Uterus (tissue), 3 donors: ENCODE measurements at regions not wholly inside any gene's neighbourhood (a gene's known extent, or its start where the extent isn't known, plus 50 kb on each side); places are given as distances from the start of the nearest gene placed in this dataset.

ENCODE experiments used
- DNase-seq, 2 donors: peaks; one replicate each; pipeline ENCODE4 v3.0.0-alpha.2; 2019 to 2020
- H3K27ac ChIP-seq, 2 donors: fragments of 200-600 bp; sonication (generic); 1 replicate in 1 of 2; 2 replicates in 1 of 2; pipeline ENCODE4 v1.5.1; 2016 to 2018
- H3K27me3 ChIP-seq, 2 donors: fragments of 200-600 bp; sonication (generic); one replicate each; pipeline ENCODE4 v1.5.1; 2018 to 2019; ENCODE audit warnings: control low read depth in 1 of 2
- H3K36me3 ChIP-seq, 2 donors: fragments of 200-600 bp; sonication (generic); one replicate each; pipeline ENCODE4 v1.5.1; 2019; ENCODE audit warnings: control low read depth in 1 of 2
- H3K4me1 ChIP-seq, 2 donors: fragments of 200-600 bp; sonication (generic); one replicate each; pipeline ENCODE4 v1.5.1; 2018 to 2019; ENCODE audit warnings: control low read depth in 1 of 2
- H3K4me3 ChIP-seq, 2 donors: fragments of 200-600 bp; sonication (generic); 1 replicate in 1 of 2; 2 replicates in 1 of 2; pipeline ENCODE4 v1.5.1; 2018 to 2019; ENCODE audit warnings: mild to moderate bottlenecking in 1 of 2
- H3K9me3 ChIP-seq, 2 donors: fragments of 200-600 bp; sonication (generic); one replicate each; pipeline ENCODE4 v1.5.1; 2019; ENCODE audit warnings: control low read depth in 1 of 2
- CTCF ChIP-seq, 4 experiments: fragments of 200-600 bp in 2 of 4; fragments of 450-650 bp in 2 of 4; sonication (generic) in 2 of 4; IDR thresholded peaks; one replicate each; pipeline ENCODE4 v1.5.1; 2016 to 2019; ENCODE audit warnings: antibody characterized with exemption in 4 of 4, mild to moderate bottlenecking in 2 of 4, moderate library complexity in 1 of 4
- POLR2A ChIP-seq, 2 donors: fragments of 450-650 bp; IDR thresholded peaks; one replicate each; pipeline ENCODE4 v1.6.1; 2016; ENCODE audit warnings: antibody characterized with exemption in 2 of 2, mild to moderate bottlenecking in 1 of 2, moderate library complexity in 1 of 2
- intact Hi-C: fragments of 100-400 bp; cut with DNase I; formaldehyde crosslinking; loops from one replicate; pipeline ENCODE4 v1.15.1; 2023; ENCODE audit warnings: low total_unique reads
- donor health status: DM: yes; HTN: yes; CAD: no.

GRCh38 chr1:29972421-29973053 is 736.2 kb downstream of the PTPRU start:
- H3K27me3 ChIP-seq: no peaks in the 10 kb centered on the region
- H3K4me1 ChIP-seq: no peaks in the 10 kb centered on the region
- DNase-seq: no peak
- H3K27ac ChIP-seq: no peak overlapping the region
- no peaks in the 10 kb centered on the region for H3K36me3 ChIP-seq
- no peak for TF ChIP-seq CTCF (IDR thresholded peaks at IDR 0.05)
- H3K4me3 ChIP-seq: no peak overlapping the region
- intact Hi-C loops: no loop called here
- H3K9me3 ChIP-seq: no peaks in the 10 kb centered on the region

- Histone ChIP-seq H3K27me3 (no peaks in the 10 kb centered on the region), H3K9me3 (no peaks in the 10 kb centered on the region), H3K4me3 (no peak overlapping the region), H3K36me3 (no peaks in the 10 kb centered on the region), H3K4me1 (no peaks in the 10 kb centered on the region), H3K27ac (no peak overlapping the region)
- intact Hi-C loops: no loop called here
- no peak for DNase-seq
- TF ChIP-seq POLR2A (IDR thresholded peaks at IDR 0.05) (no peak), CTCF (IDR thresholded peaks at IDR 0.05) (no peak)
These were observed 735.4 kb downstream of the PTPRU start for GRCh38 chr1:29971703-29972102.

DNA sequence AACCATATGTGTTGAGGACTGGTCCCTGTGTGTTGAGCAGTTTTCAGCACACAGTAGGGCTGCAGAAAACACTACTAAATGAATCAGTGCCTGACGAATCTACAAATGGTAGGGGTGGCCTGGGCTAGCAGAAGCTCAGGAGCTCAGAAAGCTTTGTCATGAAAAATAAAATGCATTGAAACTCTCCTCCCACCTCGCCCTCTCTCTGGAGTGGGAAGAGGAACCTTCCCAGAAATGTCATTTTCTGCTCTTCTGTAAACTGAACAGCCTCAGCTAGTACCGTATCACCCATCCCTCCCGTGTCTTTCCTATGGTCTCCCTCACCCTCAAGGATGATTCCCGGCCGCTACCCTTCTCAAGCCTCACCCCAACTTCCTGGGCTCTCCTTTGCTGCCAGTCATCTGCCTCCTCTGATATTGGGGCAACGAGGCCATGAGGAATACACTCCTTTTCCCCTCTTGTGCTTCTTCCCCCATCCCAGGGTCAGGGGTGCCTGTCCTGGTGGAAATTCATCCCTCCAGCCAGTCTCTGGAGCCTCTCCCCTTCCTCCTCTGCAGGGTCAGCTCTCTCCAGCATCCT is 734.5 kb downstream of the PTPRU start:
- Histone ChIP-seq H3K4me3 (no peak overlapping the region), H3K27me3 (no peaks in the 10 kb centered on the region), H3K27ac (no peak overlapping the region), H3K9me3 (no peaks in the 10 kb centered on the region), H3K4me1 (no peaks in the 10 kb centered on the region), H3K36me3 (no peaks in the 10 kb centered on the region)
- intact Hi-C loops: no loop called here
- TF ChIP-seq CTCF (IDR thresholded peaks at IDR 0.05) (no peak), POLR2A (IDR thresholded peaks at IDR 0.05) (no peak)
- no peak for DNase-seq

- no peak for DNase-seq
- no peaks in the 10 kb centered on the region for H3K27me3 ChIP-seq
These were observed 733.3 kb downstream of the PTPRU start for GRCh38 chr1:29969576-29969975.

More at GRCh38 chr1:29969576-29969975, 733.3 kb downstream of the PTPRU start:
- TF ChIP-seq CTCF (IDR thresholded peaks at IDR 0.05) (no peak), POLR2A (IDR thresholded peaks at IDR 0.05) (no peak)
- intact Hi-C loops: no loop called here
- no peak overlapping the region for H3K27ac ChIP-seq
- no peaks in the 10 kb centered on the region for H3K36me3 ChIP-seq
- no peaks in the 10 kb centered on the region for H3K9me3 ChIP-seq
- H3K4me1 ChIP-seq: no peaks in the 10 kb centered on the region
- H3K4me3 ChIP-seq: no peak overlapping the region
